Tibial artery (tissue), 4 donors: ENCODE measurements at regions not wholly inside any gene's neighbourhood (a gene's known extent, or its start where the extent isn't known, plus 50 kb on each side); places are given as distances from the start of the nearest gene placed in this dataset.

ENCODE experiments used
- DNase-seq, 2 donors: peaks; one replicate each; pipeline ENCODE4 v3.0.0-alpha.2; 2019
- H3K27ac ChIP-seq, 2 donors: fragments of 200-600 bp; sonication (generic) in 1 of 2; 1 replicate in 1 of 2; 2 replicates in 1 of 2; pipeline ENCODE4 v1.5.1; 2018 to 2019; ENCODE audit warnings: mild to moderate bottlenecking in 1 of 2
- H3K27me3 ChIP-seq, 2 donors: fragments of 200-600 bp; sonication (generic) in 1 of 2; one replicate each; pipeline versions ENCODE4 v1.5.1 to v1.6.0; 2016 to 2019
- H3K36me3 ChIP-seq, 3 donors: fragments of 200-600 bp; sonication (generic) in 2 of 3; one replicate each; pipeline ENCODE4 v1.5.1; 2016 to 2019; ENCODE audit warnings: mild to moderate bottlenecking in 2 of 3
- H3K4me1 ChIP-seq, 4 donors: fragments of 200-600 bp; sonication (generic) in 2 of 4; 1 replicate in 3 of 4; 2 replicates in 1 of 4; pipeline ENCODE4 v1.5.1; 2016 to 2019
- H3K4me3 ChIP-seq, 2 donors: fragments of 200-600 bp; sonication (generic) in 1 of 2; 1 replicate in 1 of 2; 2 replicates in 1 of 2; pipeline ENCODE4 v1.5.1; 2018 to 2019; ENCODE audit warnings: mild to moderate bottlenecking in 2 of 2
- H3K9me3 ChIP-seq, 3 donors: fragments of 200-600 bp; sonication (generic) in 1 of 3; one replicate each; pipeline ENCODE4 v1.5.1; 2016 to 2019
- CTCF ChIP-seq, 2 experiments: fragments of 200-600 bp in 1 of 2; fragments of 450-650 bp in 1 of 2; IDR thresholded peaks; one replicate each; pipeline ENCODE4 v1.5.1; 2017 to 2019; ENCODE audit warnings: antibody characterized with exemption in 2 of 2, mild to moderate bottlenecking in 1 of 2, moderate library complexity in 1 of 2
- intact Hi-C: fragments of 100-400 bp; cut with DNase I; formaldehyde crosslinking; loops from one replicate; pipeline ENCODE4 v1.15.0; 2023; ENCODE audit warnings: low total_unique reads

GRCh38 chr7:42573881-42574672 is 337.1 kb upstream of the GLI3 start:
- Histone ChIP-seq H3K9me3 (peaks cover 0 to 5% (median 0%) of the 10 kb centered on the region in 3 donors), H3K4me3 (no peak overlapping the region), H3K4me1 (peaks cover 0 to 24% (median 5%) of the 10 kb centered on the region in 4 donors), H3K36me3 (no peaks in the 10 kb centered on the region), H3K27me3 (no peaks in the 10 kb centered on the region), H3K27ac (no peak overlapping the region)
- intact Hi-C loops, result no loop called here
- no peak for DNase-seq
- TF ChIP-seq CTCF (IDR thresholded peaks at IDR 0.05), result no peak

- peaks cover 0 to 17% (median 5%) of the 10 kb centered on the region in 4 donors for H3K4me1 ChIP-seq
- no peak overlapping the region for H3K4me3 ChIP-seq
- no peak overlapping the region for H3K27ac ChIP-seq
- H3K27me3 ChIP-seq, result no peaks in the 10 kb centered on the region
- intact Hi-C loops, result no loop called here
- H3K9me3 ChIP-seq, result no peaks in the 10 kb centered on the region
- no peak for DNase-seq
- TF ChIP-seq CTCF (IDR thresholded peaks at IDR 0.05), result no peak
- H3K36me3 ChIP-seq, result no peaks in the 10 kb centered on the region
Measured at GRCh38 chr7:42572561-42572960, 335.6 kb upstream of the GLI3 start.

- Histone ChIP-seq H3K27ac (no peak overlapping the region), H3K4me1 (peaks cover 0 to 17% (median 5%) of the 10 kb centered on the region in 4 donors), H3K4me3 (no peak overlapping the region), H3K9me3 (no peaks in the 10 kb centered on the region), H3K27me3 (no peaks in the 10 kb centered on the region), H3K36me3 (no peaks in the 10 kb centered on the region)
- intact Hi-C loops, result no loop called here
- no peak for TF ChIP-seq CTCF (IDR thresholded peaks at IDR 0.05)
- no peak for DNase-seq
Measured at GRCh38 chr7:42572056-42572455, 335.0 kb upstream of the GLI3 start.

- H3K27me3 ChIP-seq, result no peaks in the 10 kb centered on the region
- TF ChIP-seq CTCF (IDR thresholded peaks at IDR 0.05), result no peak
- no peak overlapping the region for H3K27ac ChIP-seq
- H3K4me1 ChIP-seq, result peaks cover 0 to 17% (median 5%) of the 10 kb centered on the region in 4 donors
- DNase-seq, result no peak
- no peak overlapping the region for H3K4me3 ChIP-seq
- intact Hi-C loops, result no loop called here
- H3K9me3 ChIP-seq, result no peaks in the 10 kb centered on the region
- H3K36me3 ChIP-seq, result no peaks in the 10 kb centered on the region
Measured at GRCh38 chr7:42570944-42571343, 333.9 kb upstream of the GLI3 start.

- Histone ChIP-seq H3K36me3 (no peaks in the 10 kb centered on the region), H3K4me3 (no peak overlapping the region), H3K27ac (no peak overlapping the region), H3K9me3 (peaks cover 0 to 15% (median 6%) of the 10 kb centered on the region in 3 donors), H3K4me1 (no peaks in the 10 kb centered on the region), H3K27me3 (no peaks in the 10 kb centered on the region)
- no peak for TF ChIP-seq CTCF (IDR thresholded peaks at IDR 0.05)
- intact Hi-C loops, result no loop called here
- DNase-seq, result no peak
Measured at GRCh38 chr7:42567051-42567450, 330.0 kb upstream of the GLI3 start.
